SK-N-SH (cell line): ENCODE measurements at regions not wholly inside any gene's neighbourhood (a gene's known extent, or its start where the extent isn't known, plus 50 kb on each side); places are given as distances from the start of the nearest gene placed in this dataset.

ENCODE experiments used
- CHD2 ChIP-seq: fragments of 150-350 bp; IDR thresholded peaks from 2 replicates; pipeline ENCODE4 v1.6.1; 2018; ENCODE audit warnings: low read length; ENCODE audit not compliant: partially characterized antibody
- CTCF ChIP-seq: fragments of 200-600 bp; sonication (generic); IDR thresholded peaks from 2 replicates; pipeline ENCODE4 v1.6.1; 2017; ENCODE audit warnings: antibody characterized with exemption, mild to moderate bottlenecking, moderate library complexity
- EP300 ChIP-seq, 2 experiments: IDR thresholded peaks; 2 replicates each; pipeline versions ENCODE4 v1.4.0 to v1.6.1; 2012; ENCODE audit warnings: borderline replicate concordance in 1 of 2, low read depth in 1 of 2, low read length in 1 of 2
- FOXJ3 ChIP-seq: sonication (generic); formaldehyde crosslinking; IDR thresholded peaks from 2 replicates; pipeline ENCODE4 v1.5.1; 2020; ENCODE audit warnings: mild to moderate bottlenecking, missing genetic modification reagents
- JUND ChIP-seq: IDR thresholded peaks from 2 replicates; pipeline ENCODE4 v1.4.0; 2012
- NRF1 ChIP-seq: IDR thresholded peaks from 2 replicates; pipeline ENCODE4 v1.6.1; 2012; ENCODE audit warnings: low read depth, mild to moderate bottlenecking, low read length
- PBX3 ChIP-seq: IDR thresholded peaks from 2 replicates; pipeline ENCODE4; 2012
- RXRA ChIP-seq: IDR thresholded peaks from 2 replicates; pipeline ENCODE4 v1.4.0; 2012; ENCODE audit warnings: low read depth, mild to moderate bottlenecking, borderline replicate concordance
- SIN3A ChIP-seq: IDR thresholded peaks from 2 replicates; pipeline ENCODE4 v1.6.1; 2012; ENCODE audit warnings: low read depth, mild to moderate bottlenecking, low read length, moderate library complexity, borderline replicate concordance
- YY1 ChIP-seq: IDR thresholded peaks from 2 replicates; pipeline ENCODE4 v1.4.0; 2012; ENCODE audit warnings: low read depth, mild to moderate bottlenecking

GRCh38 chr1:60915441-60915840 lies 166.9 kb upstream of the NFIA start:
- TF ChIP-seq EP300 (IDR thresholded peaks at IDR 0.05; ENCODE audit: borderline replicate concordance in 1 of 2, low read depth in 1 of 2, low read length in 1 of 2), result no peak
- TF ChIP-seq YY1, result no peak
- TF ChIP-seq SIN3A, result no peak
- no peak for TF ChIP-seq CTCF
- TF ChIP-seq NRF1, result no peak
- TF ChIP-seq JUND, result no peak
- no peak for TF ChIP-seq FOXJ3 (CRISPR knock-in tag)
- TF ChIP-seq CHD2, result no peak
- no peak for TF ChIP-seq RXRA
- TF ChIP-seq PBX3, result no peak
